NCI-H82 treated with DMSO at 0.1 percent for 48 hours (cell line): ENCODE measurements at regions not wholly inside any gene's neighbourhood (a gene's known extent, or its start where the extent isn't known, plus 50 kb on each side); places are given as distances from the start of the nearest gene placed in this dataset.

Experiments
- DNase-seq: peaks from one replicate; lab custom pipeline; 2025; ENCODE audit not compliant: unreplicated experiment; lab: John Stamatoyannopoulos, UW

- DNase-seq: no peak
These were observed 1115.0 kb downstream of the CDH18 start for GRCh38 chr5:18872978-18873377.

- DNase-seq: no peak
These were observed 1111.4 kb downstream of the CDH18 start for GRCh38 chr5:18876565-18876964.

- no peak for DNase-seq
These were observed 1106.4 kb downstream of the CDH18 start for GRCh38 chr5:18881615-18882014.

GRCh38 chr5:18882154-18882553, 1105.8 kb downstream of the CDH18 start:
- DNase-seq: no peak

GRCh38 chr5:18888821-18889220, 1099.2 kb downstream of the CDH18 start:
- DNase-seq: no peak

GRCh38 chr5:18900644-18901043, 1087.4 kb downstream of the CDH18 start:
- no peak for DNase-seq

- DNase-seq: no peak
These were observed 1067.0 kb downstream of the CDH18 start for GRCh38 chr5:18920966-18921365.

GRCh38 chr5:18932081-18932480, 1055.9 kb downstream of the CDH18 start:
- no peak for DNase-seq

GRCh38 chr5:18944771-18945170, 1043.2 kb downstream of the CDH18 start:
- DNase-seq: no peak

- no peak for DNase-seq
These were observed 1033.8 kb downstream of the CDH18 start for GRCh38 chr5:18954239-18954638.

- no peak for DNase-seq
These were observed 1028.5 kb downstream of the CDH18 start for GRCh38 chr5:18959535-18959934.

- DNase-seq: no peak
These were observed 1026.8 kb downstream of the CDH18 start for GRCh38 chr5:18961234-18961633.

- no peak for DNase-seq
These were observed 1022.1 kb downstream of the CDH18 start for GRCh38 chr5:18965893-18966292.

- DNase-seq: no peak
These were observed 1020.4 kb downstream of the CDH18 start for GRCh38 chr5:18967637-18968036.

- DNase-seq: no peak
These were observed 1019.0 kb downstream of the CDH18 start for GRCh38 chr5:18968966-18969365.

- DNase-seq: no peak
These were observed 1018.0 kb downstream of the CDH18 start for GRCh38 chr5:18970000-18970399.

GRCh38 chr5:18972177-18972576, 1015.8 kb downstream of the CDH18 start:
- no peak for DNase-seq

- DNase-seq: no peak
These were observed 1012.4 kb downstream of the CDH18 start for GRCh38 chr5:18975624-18976023.

- DNase-seq: no peak
These were observed 1010.1 kb downstream of the CDH18 start for GRCh38 chr5:18977880-18978279.

- DNase-seq: no peak
These were observed 1003.4 kb downstream of the CDH18 start for GRCh38 chr5:18984559-18985080.

GRCh38 chr5:18985171-18985758, 1002.7 kb downstream of the CDH18 start:
- no peak for DNase-seq

GRCh38 chr5:18987101-18987500, 1000.9 kb downstream of the CDH18 start:
- peak; percentile 92 for DNase-seq

GRCh38 chr5:18990852-18991251, 997.1 kb downstream of the CDH18 start:
- DNase-seq: no peak
